Body of pancreas (tissue), 4 donors: ENCODE measurements at regions not wholly inside any gene's neighbourhood (a gene's known extent, or its start where the extent isn't known, plus 50 kb on each side); places are given as distances from the start of the nearest gene placed in this dataset.

ENCODE experiments used
- POLR2A ChIP-seq, 3 donors: fragments of 450-650 bp; IDR thresholded peaks; one replicate each; pipeline ENCODE4 v1.6.1; 2016; ENCODE audit warnings: antibody characterized with exemption in 3 of 3, mild to moderate bottlenecking in 2 of 3
- TF ChIP-seq, protein P1 (sequence below), 7 experiments: fragments of 450-650 bp in 4 of 7; fragments of 200-600 bp in 3 of 7; sonication (generic) in 3 of 7; IDR thresholded peaks; one replicate each; pipeline ENCODE4 v1.5.1; 2016 to 2019; ENCODE audit warnings: antibody characterized with exemption in 7 of 7

DNA sequence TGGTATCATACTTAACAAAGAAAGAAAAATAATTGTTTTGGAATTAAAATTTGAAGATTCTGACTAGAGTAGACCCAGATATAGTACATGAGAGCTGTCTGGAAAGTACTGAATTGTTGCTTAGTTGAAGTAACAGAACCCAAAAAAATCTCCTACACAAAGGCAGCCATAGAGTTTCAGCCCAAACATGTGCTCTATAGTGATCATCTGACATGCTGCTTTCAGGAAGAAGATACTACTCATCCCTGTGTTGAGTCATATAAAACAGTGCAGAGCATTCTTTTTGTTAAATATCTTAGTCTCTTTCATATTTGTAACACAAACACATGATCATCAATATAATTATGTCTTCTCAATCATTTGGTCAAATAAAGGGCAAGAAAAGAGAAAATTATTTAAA, 84.8 kb upstream of the PTPRM start:
- TF ChIP-seq POLR2A (IDR thresholded peaks at IDR 0.05), result no peak
- TF ChIP-seq, protein P1, sequence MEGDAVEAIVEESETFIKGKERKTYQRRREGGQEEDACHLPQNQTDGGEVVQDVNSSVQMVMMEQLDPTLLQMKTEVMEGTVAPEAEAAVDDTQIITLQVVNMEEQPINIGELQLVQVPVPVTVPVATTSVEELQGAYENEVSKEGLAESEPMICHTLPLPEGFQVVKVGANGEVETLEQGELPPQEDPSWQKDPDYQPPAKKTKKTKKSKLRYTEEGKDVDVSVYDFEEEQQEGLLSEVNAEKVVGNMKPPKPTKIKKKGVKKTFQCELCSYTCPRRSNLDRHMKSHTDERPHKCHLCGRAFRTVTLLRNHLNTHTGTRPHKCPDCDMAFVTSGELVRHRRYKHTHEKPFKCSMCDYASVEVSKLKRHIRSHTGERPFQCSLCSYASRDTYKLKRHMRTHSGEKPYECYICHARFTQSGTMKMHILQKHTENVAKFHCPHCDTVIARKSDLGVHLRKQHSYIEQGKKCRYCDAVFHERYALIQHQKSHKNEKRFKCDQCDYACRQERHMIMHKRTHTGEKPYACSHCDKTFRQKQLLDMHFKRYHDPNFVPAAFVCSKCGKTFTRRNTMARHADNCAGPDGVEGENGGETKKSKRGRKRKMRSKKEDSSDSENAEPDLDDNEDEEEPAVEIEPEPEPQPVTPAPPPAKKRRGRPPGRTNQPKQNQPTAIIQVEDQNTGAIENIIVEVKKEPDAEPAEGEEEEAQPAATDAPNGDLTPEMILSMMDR (IDR thresholded peaks at IDR 0.05), result no peak
